HCT116 (cell line): ENCODE measurements at regions not wholly inside any gene's neighbourhood (a gene's known extent, or its start where the extent isn't known, plus 50 kb on each side); places are given as distances from the start of the nearest gene placed in this dataset.

Experiments used
- ATAC-seq: fragments of 200-7000 bp; cut with Tn5 transposase; 2 replicates; pipeline ENCODE4 v1.9.1; 2020; ENCODE audit warnings: mild to moderate bottlenecking, moderate library complexity
- BruUV-seq: library from RNA; stranded (reverse); fragments of 400-500 nt; replicated peaks from 2 replicates; lab custom pipeline; 2021; lab: Mats Ljungman, UMichigan
- CTCF ChIA-PET: fragments of 300-600 bp; sonication (Branson Sonifier 250); formaldehyde crosslinking; loops from one replicate; lab custom pipeline; 2021; ENCODE audit warnings: antibody characterized with exemption; lab: Charles Lee
- POLR2A ChIA-PET: fragments of 300-600, 350-600 bp; sonication (Branson Sonifier 250); formaldehyde crosslinking; loops from one replicate; lab custom pipeline; 2021; ENCODE audit warnings: antibody characterized with exemption; lab: Charles Lee
- RAD21 ChIA-PET, 2 experiments: fragments of 300-600 bp; sonication (Branson Sonifier 250); formaldehyde crosslinking; loops; one replicate each; lab custom pipeline; 2023; ENCODE audit warnings: low total read pairs in 2 of 2; ENCODE audit not compliant: uncharacterized antibody in 2 of 2, unreplicated experiment in 2 of 2, low non-redundant PET in 1 of 2; lab: Charles Lee
- DNase-seq: peaks from one replicate; pipeline ENCODE4 v3.0.0-alpha.2; 2010; ENCODE audit warnings: low read depth, low spot score
- H2AFZ ChIP-seq: fragments of 200-600 bp; shearing (Covaris generic), sonication (generic); 2 replicates; pipeline ENCODE4 v1.6.1; 2017; ENCODE audit warnings: low read depth, mixed run types, mixed read lengths, antibody characterized with exemption, low read length; ENCODE audit not compliant: poor library complexity, severe bottlenecking
- H3K27ac ChIP-seq: 2 replicates; pipeline ENCODE4 v1.5.1; 2012; ENCODE audit warnings: low read depth, low read length
- H3K27me3 ChIP-seq: fragments of 200-600 bp; sonication (generic); 2 replicates; pipeline ENCODE4 v1.6.1; 2016; ENCODE audit warnings: mixed run types, low read length, mixed read lengths; ENCODE audit not compliant: insufficient read depth
- H3K36me3 ChIP-seq, 2 experiments: fragments of 200-500 bp in 1 of 2; fragments of 200-600 bp in 1 of 2; sonication (Bioruptor generic) in 1 of 2; sonication (generic) in 1 of 2; 2 replicates each; pipeline versions ENCODE4 v1.5.1 to v1.6.1; 2014 to 2016; ENCODE audit warnings: low read length in 2 of 2, inconsistent platforms in 1 of 2, mixed read lengths in 1 of 2, mixed run types in 1 of 2; ENCODE audit not compliant: insufficient read depth in 2 of 2, control insufficient read depth in 1 of 2
- H3K4me1 ChIP-seq, 2 experiments: fragments of 200-600 bp in 1 of 2; sonication (generic) in 1 of 2; 2 replicates each; pipeline versions ENCODE4 v1.5.1 to v1.6.1; 2012 to 2017; ENCODE audit warnings: low read length in 2 of 2, inconsistent platforms in 1 of 2, mild to moderate bottlenecking in 1 of 2, mixed read lengths in 1 of 2, mixed run types in 1 of 2, moderate library complexity in 1 of 2; ENCODE audit not compliant: insufficient read depth in 2 of 2, control insufficient read depth in 1 of 2
- H3K4me2 ChIP-seq: fragments of 200-600 bp; sonication (generic); 2 replicates; pipeline ENCODE4 v1.6.1; 2017; ENCODE audit warnings: mixed run types, low read length, mixed read lengths
- H3K4me3 ChIP-seq, 2 experiments: fragments of 200-600 bp in 1 of 2; sonication (generic) in 1 of 2; replicated peaks in 1 of 2; 2 replicates each; pipeline ENCODE4 v1.5.1; 2011 to 2016; ENCODE audit warnings: low read length in 2 of 2, control low read depth in 1 of 2, low read depth in 1 of 2, mild to moderate bottlenecking in 1 of 2, mixed read lengths in 1 of 2, mixed run types in 1 of 2
- H3K79me2 ChIP-seq: fragments of 200-600 bp; sonication (generic); 2 replicates; pipeline ENCODE4 v1.6.1; 2017; ENCODE audit warnings: mild to moderate bottlenecking, mixed run types, low read length, moderate library complexity, mixed read lengths; ENCODE audit not compliant: insufficient read depth
- H3K9ac ChIP-seq: fragments of 200-600 bp; sonication (generic); 2 replicates; pipeline ENCODE4 v1.6.1; 2016; ENCODE audit warnings: low read length, mixed read lengths
- H3K9me2 ChIP-seq: fragments of 200-600 bp; sonication (generic), shearing (Covaris generic); 2 replicates; pipeline ENCODE4 v1.6.1; 2017; ENCODE audit warnings: mixed run types, mild to moderate bottlenecking, moderate library complexity; ENCODE audit not compliant: insufficient read depth
- H3K9me3 ChIP-seq, 2 experiments: fragments of 200-500 bp in 1 of 2; fragments of 200-600 bp in 1 of 2; sonication (Bioruptor generic) in 1 of 2; sonication (generic) in 1 of 2; 2 replicates each; pipeline ENCODE4 v1.6.1; 2014 to 2017; ENCODE audit warnings: low read length in 2 of 2, mixed read lengths in 2 of 2, inconsistent platforms in 1 of 2, low read depth in 1 of 2, mild to moderate bottlenecking in 1 of 2, mixed run types in 1 of 2, moderate library complexity in 1 of 2; ENCODE audit not compliant: control insufficient read depth in 1 of 2, insufficient read depth in 1 of 2
- H4K20me1 ChIP-seq: fragments of 200-600 bp; sonication (generic), shearing (Covaris generic); 2 replicates; pipeline ENCODE4 v1.6.1; 2017; ENCODE audit warnings: mixed run types, mild to moderate bottlenecking, moderate library complexity; ENCODE audit not compliant: insufficient read depth
- ELF1 ChIP-seq: IDR thresholded peaks from 2 replicates; pipeline ENCODE4 v1.6.1; 2012; ENCODE audit warnings: low read depth, borderline replicate concordance
- EZH2 ChIP-seq: fragments of 200-600 bp; sonication (generic); IDR thresholded peaks from 2 replicates; pipeline ENCODE4 v1.6.1; 2017; ENCODE audit warnings: antibody characterized with exemption, mixed run types
- JUND ChIP-seq: IDR thresholded peaks from 2 replicates; pipeline ENCODE4 v1.6.1; 2012
- POLR2A ChIP-seq: IDR thresholded peaks from 2 replicates; pipeline ENCODE4 v1.7.0; 2011; ENCODE audit warnings: borderline replicate concordance; ENCODE audit not compliant: insufficient read depth, insufficient read length; ENCODE audit errors: extremely low read depth
- RAD21 ChIP-seq: IDR thresholded peaks from 2 replicates; pipeline ENCODE4 v1.6.1; 2012; ENCODE audit warnings: low read depth, mild to moderate bottlenecking
- intact Hi-C: fragments of 100-400 bp; cut with micrococcal nuclease; formaldehyde crosslinking; loops from 2 replicates; pipeline ENCODE4 v1.10.0; 2022

GRCh38 chr7:54632696-54633095, 90.5 kb downstream of the VSTM2A start (continued):
- TF ChIP-seq RAD21 = no peak
- no peak for TF ChIP-seq JUND

GRCh38 chr7:54629771-54630170, 87.6 kb downstream of the VSTM2A start:
- no TSS peak for BruUV-seq
- ATAC-seq = peak; percentile 55
- ChIA-PET POLR2A (no interaction called here), RAD21 (no interaction called here), CTCF (no interaction called here)
- Histone ChIP-seq H3K4me3 (no peak overlapping the region), H2AFZ (no peak overlapping the region), H3K9me2 (no peaks in the 10 kb centered on the region), H3K27ac (no peak overlapping the region), H3K9ac (no peak overlapping the region), H3K4me1 (no peaks in the 10 kb centered on the region), H3K9me3 (no peaks in the 10 kb centered on the region), H3K36me3 (no peaks in the 10 kb centered on the region), H3K4me2 (no peak overlapping the region), H3K79me2 (no peaks in the 10 kb centered on the region), H3K27me3 (no peaks in the 10 kb centered on the region), H4K20me1 (no peaks in the 10 kb centered on the region)
- intact Hi-C loops = no loop called here
- no peak for DNase-seq
- no peak for TF ChIP-seq ELF1

- intact Hi-C loops = no loop called here
- no peaks in the 10 kb centered on the region for H3K4me1 ChIP-seq
- H3K36me3 ChIP-seq = no peaks in the 10 kb centered on the region
- DNase-seq (no peak), ATAC-seq (no peak)
- TF ChIP-seq ELF1 (no peak), JUND (no peak), EZH2 (no peak), POLR2A (no peak)
- H3K27me3 ChIP-seq = no peaks in the 10 kb centered on the region
- no peak overlapping the region for H3K4me2 ChIP-seq
- no TSS peak for BruUV-seq
- no peak overlapping the region for H3K9ac ChIP-seq
- H3K4me3 ChIP-seq = no peak overlapping the region
- H4K20me1 ChIP-seq = no peaks in the 10 kb centered on the region
- ChIA-PET RAD21 (no interaction called here), POLR2A (no interaction called here), CTCF (no interaction called here)
- no peak overlapping the region for H3K27ac ChIP-seq
- no peak overlapping the region for H2AFZ ChIP-seq
- no peaks in the 10 kb centered on the region for H3K9me3 ChIP-seq
- no peaks in the 10 kb centered on the region for H3K79me2 ChIP-seq
- H3K9me2 ChIP-seq = no peaks in the 10 kb centered on the region
These were observed 80.6 kb downstream of the VSTM2A start for GRCh38 chr7:54622696-54623309.
